Left lung (tissue), 4 donors: ENCODE measurements at regions not wholly inside any gene's neighbourhood (a gene's known extent, or its start where the extent isn't known, plus 50 kb on each side); places are given as distances from the start of the nearest gene placed in this dataset.

Experiments
- ATAC-seq: fragments of 200-7000 bp; cut with Tn5 transposase; one replicate; pipeline ENCODE4 v1.9.1; 2020; ENCODE audit warnings: moderate library complexity
- DNase-seq, 4 donors: peaks; one replicate each; pipeline ENCODE4 v3.0.0-alpha.2; 2013 to 2020
- H3K27ac ChIP-seq, 2 donors: fragments of 200-600 bp; sonication (generic) in 1 of 2; one replicate each; pipeline versions ENCODE4 v1.5.0 to v1.8.0; 2020 to 2021
- H3K27me3 ChIP-seq, 2 donors: fragments of 200-600 bp; sonication (generic) in 1 of 2; one replicate each; pipeline versions ENCODE4 v1.5.0 to v1.8.0; 2020 to 2021
- H3K36me3 ChIP-seq, 2 donors: fragments of 200-600 bp; sonication (generic) in 1 of 2; one replicate each; pipeline versions ENCODE4 v1.5.0 to v1.8.0; 2020 to 2021
- H3K4me1 ChIP-seq, 2 donors: fragments of 200-600 bp; one replicate each; pipeline ENCODE4 v1.8.0; 2021
- H3K4me3 ChIP-seq, 2 donors: fragments of 200-600 bp; sonication (generic) in 1 of 2; one replicate each; pipeline versions ENCODE4 v1.5.0 to v1.8.0; 2020 to 2021; ENCODE audit warnings: mild to moderate bottlenecking in 1 of 2
- H3K9me3 ChIP-seq, 2 donors: fragments of 200-600 bp; sonication (generic) in 1 of 2; one replicate each; pipeline versions ENCODE4 v1.5.0 to v1.8.0; 2020 to 2021
- intact Hi-C, 2 donors: fragments of 100-400 bp; cut with DNase I; formaldehyde crosslinking; loops; one replicate each; pipeline versions ENCODE4 v1.11.2 to v1.14.2; 2022
- TF ChIP-seq, protein P1 (sequence below), 2 donors: fragments of 200-600 bp; sonication (generic) in 1 of 2; IDR thresholded peaks; one replicate each; pipeline versions ENCODE4 v1.5.0 to v1.8.0; 2021; ENCODE audit warnings: antibody characterized with exemption in 2 of 2
- donor health status: DM: no; HTN: yes; CAD: no.
- donor health status: DM: no; HTN: no; CAD: no.

GRCh38 chr15:97849183-97849582 is 111.3 kb upstream of the ARRDC4 start:
- Histone ChIP-seq H3K27me3 (no peaks in the 10 kb centered on the region), H3K9me3 (peaks cover 0 to 4% of the 10 kb centered on the region in 2 donors), H3K27ac (no peak overlapping the region), H3K4me1 (no peaks in the 10 kb centered on the region), H3K36me3 (no peaks in the 10 kb centered on the region), H3K4me3 (no peak overlapping the region)
- DNase-seq: no peak
- TF ChIP-seq, protein P1, sequence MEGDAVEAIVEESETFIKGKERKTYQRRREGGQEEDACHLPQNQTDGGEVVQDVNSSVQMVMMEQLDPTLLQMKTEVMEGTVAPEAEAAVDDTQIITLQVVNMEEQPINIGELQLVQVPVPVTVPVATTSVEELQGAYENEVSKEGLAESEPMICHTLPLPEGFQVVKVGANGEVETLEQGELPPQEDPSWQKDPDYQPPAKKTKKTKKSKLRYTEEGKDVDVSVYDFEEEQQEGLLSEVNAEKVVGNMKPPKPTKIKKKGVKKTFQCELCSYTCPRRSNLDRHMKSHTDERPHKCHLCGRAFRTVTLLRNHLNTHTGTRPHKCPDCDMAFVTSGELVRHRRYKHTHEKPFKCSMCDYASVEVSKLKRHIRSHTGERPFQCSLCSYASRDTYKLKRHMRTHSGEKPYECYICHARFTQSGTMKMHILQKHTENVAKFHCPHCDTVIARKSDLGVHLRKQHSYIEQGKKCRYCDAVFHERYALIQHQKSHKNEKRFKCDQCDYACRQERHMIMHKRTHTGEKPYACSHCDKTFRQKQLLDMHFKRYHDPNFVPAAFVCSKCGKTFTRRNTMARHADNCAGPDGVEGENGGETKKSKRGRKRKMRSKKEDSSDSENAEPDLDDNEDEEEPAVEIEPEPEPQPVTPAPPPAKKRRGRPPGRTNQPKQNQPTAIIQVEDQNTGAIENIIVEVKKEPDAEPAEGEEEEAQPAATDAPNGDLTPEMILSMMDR (IDR thresholded peaks at IDR 0.05): no peak
- ATAC-seq: no peak
- intact Hi-C loops: no loop called here

- H3K27me3 ChIP-seq: no peaks in the 10 kb centered on the region
- ATAC-seq: no peak
- no peaks in the 10 kb centered on the region for H3K36me3 ChIP-seq
- intact Hi-C loops: no loop called here
- TF ChIP-seq, protein P1 (IDR thresholded peaks at IDR 0.05): no peak
- H3K9me3 ChIP-seq: no peaks in the 10 kb centered on the region
- DNase-seq: no peak
- H3K4me1 ChIP-seq: no peaks in the 10 kb centered on the region
- no peak overlapping the region for H3K27ac ChIP-seq
- no peak overlapping the region for H3K4me3 ChIP-seq
Observed at GRCh38 chr15:97858296-97858695, 102.2 kb upstream of the ARRDC4 start.

DNA sequence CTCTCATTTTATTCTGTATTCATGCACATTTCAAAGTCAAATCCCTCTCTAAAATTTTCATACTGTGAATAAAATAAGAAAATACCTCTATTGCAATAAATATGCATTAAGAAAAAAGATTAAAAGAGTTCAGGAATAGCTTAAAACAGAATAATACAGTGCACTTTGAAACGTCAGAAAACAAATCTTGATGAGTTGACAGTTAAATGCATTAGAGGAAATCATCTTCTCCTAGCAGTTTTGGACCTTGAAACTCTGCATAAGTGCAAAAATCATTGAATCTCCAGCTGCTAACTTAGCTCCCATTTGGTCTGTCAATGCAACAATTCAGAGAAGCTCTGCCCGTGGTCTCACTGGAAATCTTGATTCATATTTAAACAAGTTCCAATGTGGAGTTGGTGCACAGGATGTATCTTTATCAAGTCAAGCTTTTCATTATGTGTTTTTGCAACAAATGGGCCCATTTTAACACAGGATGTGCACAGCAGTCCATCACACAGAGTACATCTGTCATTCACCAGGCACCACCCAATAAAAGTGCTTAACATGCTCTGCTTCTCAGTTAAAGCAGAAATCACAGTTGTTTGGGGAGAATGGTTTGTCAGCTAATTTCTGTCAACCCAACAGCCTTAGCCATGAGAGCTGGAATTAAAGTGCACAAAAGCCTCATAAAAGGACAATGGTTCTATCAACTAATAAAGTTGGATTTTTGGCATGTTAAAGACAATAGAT is 98.8 kb upstream of the ARRDC4 start:
- no peaks in the 10 kb centered on the region for H3K36me3 ChIP-seq
- no peak overlapping the region for H3K4me3 ChIP-seq
- no peaks in the 10 kb centered on the region for H3K4me1 ChIP-seq
- no peaks in the 10 kb centered on the region for H3K9me3 ChIP-seq
- DNase-seq (no peak), ATAC-seq (no peak)
- TF ChIP-seq, protein P1 (IDR thresholded peaks at IDR 0.05): no peak
- H3K27ac ChIP-seq: no peak overlapping the region
- intact Hi-C loops: no loop called here
- no peaks in the 10 kb centered on the region for H3K27me3 ChIP-seq

DNA sequence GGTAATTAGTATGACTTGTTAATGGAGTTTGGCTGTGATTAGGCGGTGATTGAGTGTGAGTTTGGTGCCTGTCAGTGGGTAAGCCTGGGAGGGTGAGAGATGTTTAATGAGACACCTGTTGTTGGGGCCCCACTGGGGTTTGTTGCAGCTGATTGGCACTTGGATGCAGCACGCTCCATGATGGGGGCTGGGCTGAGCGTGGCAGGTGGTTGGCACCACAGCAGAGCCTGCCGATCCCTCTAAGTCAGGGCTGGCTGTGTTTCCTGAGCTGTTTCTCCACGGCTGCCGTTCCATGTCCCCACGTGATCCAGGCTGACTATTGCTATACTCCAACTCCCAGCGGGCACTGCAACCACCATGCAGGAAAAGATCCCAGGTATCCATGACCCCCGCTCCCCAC is 93.5 kb upstream of the ARRDC4 start:
- H3K4me3 ChIP-seq: no peak overlapping the region
- H3K4me1 ChIP-seq: no peaks in the 10 kb centered on the region
- no peaks in the 10 kb centered on the region for H3K27me3 ChIP-seq
- DNase-seq (no peak), ATAC-seq (no peak)
- no peak overlapping the region for H3K27ac ChIP-seq
- intact Hi-C loops: no loop called here
- no peaks in the 10 kb centered on the region for H3K36me3 ChIP-seq
- no peaks in the 10 kb centered on the region for H3K9me3 ChIP-seq
- TF ChIP-seq, protein P1 (IDR thresholded peaks at IDR 0.05): no peak

GRCh38 chr15:97867870-97868269 is 92.6 kb upstream of the ARRDC4 start:
- no peaks in the 10 kb centered on the region for H3K4me1 ChIP-seq
- ATAC-seq (no peak), DNase-seq (no peak)
- H3K27ac ChIP-seq: no peak overlapping the region
- H3K36me3 ChIP-seq: no peaks in the 10 kb centered on the region
- TF ChIP-seq, protein P1 (IDR thresholded peaks at IDR 0.05): no peak
- intact Hi-C loops: no loop called here
- no peak overlapping the region for H3K4me3 ChIP-seq
- H3K27me3 ChIP-seq: no peaks in the 10 kb centered on the region
- H3K9me3 ChIP-seq: no peaks in the 10 kb centered on the region
